A549 (cell line): ENCODE measurements at regions not wholly inside any gene's neighbourhood (a gene's known extent, or its start where the extent isn't known, plus 50 kb on each side); places are given as distances from the start of the nearest gene placed in this dataset.
A peak's percentile ranks its signal among the peaks of the same experiment; 100 is the strongest.

Source experiments
- ATAC-seq, 2 experiments: fragments of 200-7000 bp in 1 of 2; fragments of >200 bp in 1 of 2; cut with Nextera tagmentation in 1 of 2; cut with Tn5 transposase in 1 of 2; 3 replicates each; pipeline versions ENCODE4 v1.8.0 to v1.9.1; 2018 to 2020; ENCODE audit warnings: mild to moderate bottlenecking in 1 of 2, moderate library complexity in 1 of 2
- CTCF ChIA-PET: fragments of 300-600 bp; sonication (Branson Sonifier 250); formaldehyde crosslinking; extraction: SDS; loops from one replicate; lab custom pipeline; 2021; ENCODE audit warnings: antibody characterized with exemption, inconsistent platforms; lab: Yijun Ruan, JAX
- POLR2A ChIA-PET: fragments of 350-600 bp; formaldehyde crosslinking; extraction: SDS; loops from one replicate; lab custom pipeline; 2021; ENCODE audit warnings: antibody characterized with exemption, inconsistent platforms; lab: Yijun Ruan, JAX
- DNase-seq, 2 experiments: peaks; one replicate each; pipeline versions ENCODE4 v3.0.0 to v3.0.0-alpha.2; 2011 to 2016; ENCODE audit warnings: low read depth in 1 of 2, low spot score in 1 of 2
- FAIRE-seq: peaks from 2 replicates; lab custom pipeline; 2011; peaks lifted over from hg19 to GRCh38; lab: Jason Lieb, UNC
- H3K27ac ChIP-seq, 2 experiments: fragments of >200 bp; sonication (Bioruptor Twin); formaldehyde crosslinking; 3 replicates each; pipeline ENCODE4 v1.5.1; 2016 to 2017
- H3K4me1 ChIP-seq: fragments of >200 bp; sonication (Bioruptor Twin); formaldehyde crosslinking; 3 replicates; pipeline ENCODE4 v1.6.1; 2016
- H3K4me2 ChIP-seq: fragments of >200 bp; sonication (Bioruptor Twin); formaldehyde crosslinking; 3 replicates; pipeline ENCODE4 v1.6.1; 2016
- H3K4me3 ChIP-seq: fragments of >200 bp; sonication (Bioruptor Twin); formaldehyde crosslinking; 3 replicates; pipeline ENCODE4 v1.5.1; 2016
- H3K9me3 ChIP-seq: fragments of >200 bp; sonication (Bioruptor Twin); formaldehyde crosslinking; 3 replicates; pipeline ENCODE4 v1.6.1; 2016
- CBX8 ChIP-seq: fragments of 200-600 bp; sonication (generic); IDR thresholded peaks from 2 replicates; pipeline ENCODE4 v1.6.1; 2016
- CHD2 ChIP-seq: fragments of 150-350 bp; IDR thresholded peaks from 2 replicates; pipeline ENCODE4 v1.6.1; 2014; ENCODE audit warnings: low read length; ENCODE audit not compliant: partially characterized antibody
- FOXS1 ChIP-seq: fragments of 250-450 bp; sonication (Bioruptor Pico); IDR thresholded peaks from 2 replicates; pipeline ENCODE4 v1.5.0; 2020; ENCODE audit warnings: mild to moderate bottlenecking, moderate library complexity
- HOXB5 ChIP-seq: fragments of 250-450 bp; sonication (Bioruptor Pico); IDR thresholded peaks from 2 replicates; pipeline ENCODE4 v1.5.0; 2020; ENCODE audit warnings: mild to moderate bottlenecking, moderate library complexity
- MAZ ChIP-seq: fragments of 150-350 bp; IDR thresholded peaks from 2 replicates; pipeline ENCODE4 v1.6.1; 2014; ENCODE audit warnings: antibody characterized with exemption, low read depth, low read length, borderline replicate concordance
- ZC3H11A ChIP-seq: fragments of 450-650 bp; IDR thresholded peaks from 2 replicates; pipeline ENCODE4 v1.6.1; 2014; ENCODE audit warnings: antibody characterized with exemption, mild to moderate bottlenecking
- WGBS: methylation state at CpG from one replicate; pipeline ENCODE4 v1.1.6; 2017; ENCODE audit errors: missing lambda C conversion rate; 5-methylcytosine and 5-hydroxymethylcytosine counted together
- TF ChIP-seq, protein P1 (sequence below): fragments of 250-450 bp; sonication (Bioruptor Pico); IDR thresholded peaks from 2 replicates; pipeline ENCODE4 v1.5.0; 2020; ENCODE audit warnings: low read depth, mild to moderate bottlenecking, moderate library complexity
- TF ChIP-seq, protein P2 (sequence below): fragments of >200 bp; sonication (Bioruptor Twin); formaldehyde crosslinking; IDR thresholded peaks from 3 replicates; pipeline ENCODE4 v1.5.1; 2016
- TF ChIP-seq, protein P3 (sequence below): fragments of >200 bp; sonication (Bioruptor Twin); formaldehyde crosslinking; IDR thresholded peaks from 3 replicates; pipeline ENCODE4 v1.6.1; 2016
- TF ChIP-seq, protein P4 (sequence below): fragments of 450-650 bp; IDR thresholded peaks from 2 replicates; pipeline ENCODE4 v1.6.1; 2014; ENCODE audit warnings: antibody characterized with exemption
- TF ChIP-seq, protein P5 (sequence below): fragments of 150-350 bp; IDR thresholded peaks from 2 replicates; pipeline ENCODE4 v1.6.1; 2014; ENCODE audit warnings: low read depth, mild to moderate bottlenecking, low read length

DNA sequence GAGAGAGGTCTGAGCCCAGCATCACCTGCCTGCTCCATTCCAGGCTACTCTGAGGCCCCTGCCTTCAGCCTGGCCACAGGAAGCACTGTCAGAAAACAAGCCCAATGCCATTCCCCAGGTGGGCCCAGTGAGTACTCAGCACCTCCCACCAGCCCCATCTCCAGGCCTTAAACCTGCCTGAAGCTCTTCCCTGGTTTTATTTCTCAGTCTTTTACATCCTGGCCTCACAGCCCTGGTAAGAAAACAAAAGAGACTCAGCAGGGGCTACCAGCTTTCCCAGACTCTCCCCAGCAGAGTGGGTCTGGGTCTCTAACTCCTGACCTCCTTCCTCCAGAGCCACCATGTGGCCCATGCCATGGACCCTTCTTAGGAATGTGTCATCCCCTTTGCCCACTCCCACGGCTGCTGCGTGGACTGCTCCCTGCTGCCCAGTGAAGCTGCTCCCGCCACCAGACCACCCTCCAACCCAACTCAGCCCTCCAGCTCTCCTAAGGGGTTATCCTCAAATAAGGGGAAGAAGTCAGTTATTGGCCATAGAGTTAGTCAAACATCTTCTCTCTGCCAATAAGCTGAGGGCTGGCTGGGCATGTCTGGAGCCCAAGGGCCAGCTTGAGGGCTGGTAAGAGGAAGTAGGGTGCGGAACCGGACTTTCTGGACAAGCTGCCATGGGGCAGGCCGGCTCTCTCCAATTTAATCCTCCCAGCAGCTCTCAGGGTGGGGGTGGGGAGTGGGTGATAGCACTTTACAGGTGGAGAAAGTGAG, 116.7 kb upstream of the LINGO1 start:
- FAIRE-seq (no peak), DNase-seq (no peak), ATAC-seq (no peak)
- Histone ChIP-seq H3K4me3 (no peak overlapping the region), H3K9me3 (no peaks in the 10 kb centered on the region), H3K27ac (no peak overlapping the region), H3K4me1 (no peaks in the 10 kb centered on the region), H3K4me2 (no peak overlapping the region)
- WGBS: 80% methylated on average over 6 of the region's 6 CpGs
- ChIA-PET CTCF (interaction anchor here (1.2 to 1.6 kb wide), 4 partner anchors 10 to 116 kb away, joined by 3 to 5 read pairs (median 4); no protein-coding TSS in a partner anchor), POLR2A (no interaction called here)
- TF ChIP-seq, protein P1, sequence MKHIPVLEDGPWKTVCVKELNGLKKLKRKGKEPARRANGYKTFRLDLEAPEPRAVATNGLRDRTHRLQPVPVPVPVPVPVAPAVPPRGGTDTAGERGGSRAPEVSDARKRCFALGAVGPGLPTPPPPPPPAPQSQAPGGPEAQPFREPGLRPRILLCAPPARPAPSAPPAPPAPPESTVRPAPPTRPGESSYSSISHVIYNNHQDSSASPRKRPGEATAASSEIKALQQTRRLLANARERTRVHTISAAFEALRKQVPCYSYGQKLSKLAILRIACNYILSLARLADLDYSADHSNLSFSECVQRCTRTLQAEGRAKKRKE (CRISPR knock-in tag): no peak
- TF ChIP-seq HOXB5 (CRISPR knock-in tag) (no peak), FOXS1 (no peak)
- TF ChIP-seq, protein P2, sequence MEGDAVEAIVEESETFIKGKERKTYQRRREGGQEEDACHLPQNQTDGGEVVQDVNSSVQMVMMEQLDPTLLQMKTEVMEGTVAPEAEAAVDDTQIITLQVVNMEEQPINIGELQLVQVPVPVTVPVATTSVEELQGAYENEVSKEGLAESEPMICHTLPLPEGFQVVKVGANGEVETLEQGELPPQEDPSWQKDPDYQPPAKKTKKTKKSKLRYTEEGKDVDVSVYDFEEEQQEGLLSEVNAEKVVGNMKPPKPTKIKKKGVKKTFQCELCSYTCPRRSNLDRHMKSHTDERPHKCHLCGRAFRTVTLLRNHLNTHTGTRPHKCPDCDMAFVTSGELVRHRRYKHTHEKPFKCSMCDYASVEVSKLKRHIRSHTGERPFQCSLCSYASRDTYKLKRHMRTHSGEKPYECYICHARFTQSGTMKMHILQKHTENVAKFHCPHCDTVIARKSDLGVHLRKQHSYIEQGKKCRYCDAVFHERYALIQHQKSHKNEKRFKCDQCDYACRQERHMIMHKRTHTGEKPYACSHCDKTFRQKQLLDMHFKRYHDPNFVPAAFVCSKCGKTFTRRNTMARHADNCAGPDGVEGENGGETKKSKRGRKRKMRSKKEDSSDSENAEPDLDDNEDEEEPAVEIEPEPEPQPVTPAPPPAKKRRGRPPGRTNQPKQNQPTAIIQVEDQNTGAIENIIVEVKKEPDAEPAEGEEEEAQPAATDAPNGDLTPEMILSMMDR: no peak
- TF ChIP-seq, protein P3, sequence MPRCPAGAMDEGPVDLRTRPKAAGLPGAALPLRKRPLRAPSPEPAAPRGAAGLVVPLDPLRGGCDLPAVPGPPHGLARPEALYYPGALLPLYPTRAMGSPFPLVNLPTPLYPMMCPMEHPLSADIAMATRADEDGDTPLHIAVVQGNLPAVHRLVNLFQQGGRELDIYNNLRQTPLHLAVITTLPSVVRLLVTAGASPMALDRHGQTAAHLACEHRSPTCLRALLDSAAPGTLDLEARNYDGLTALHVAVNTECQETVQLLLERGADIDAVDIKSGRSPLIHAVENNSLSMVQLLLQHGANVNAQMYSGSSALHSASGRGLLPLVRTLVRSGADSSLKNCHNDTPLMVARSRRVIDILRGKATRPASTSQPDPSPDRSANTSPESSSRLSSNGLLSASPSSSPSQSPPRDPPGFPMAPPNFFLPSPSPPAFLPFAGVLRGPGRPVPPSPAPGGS: no peak

DNA sequence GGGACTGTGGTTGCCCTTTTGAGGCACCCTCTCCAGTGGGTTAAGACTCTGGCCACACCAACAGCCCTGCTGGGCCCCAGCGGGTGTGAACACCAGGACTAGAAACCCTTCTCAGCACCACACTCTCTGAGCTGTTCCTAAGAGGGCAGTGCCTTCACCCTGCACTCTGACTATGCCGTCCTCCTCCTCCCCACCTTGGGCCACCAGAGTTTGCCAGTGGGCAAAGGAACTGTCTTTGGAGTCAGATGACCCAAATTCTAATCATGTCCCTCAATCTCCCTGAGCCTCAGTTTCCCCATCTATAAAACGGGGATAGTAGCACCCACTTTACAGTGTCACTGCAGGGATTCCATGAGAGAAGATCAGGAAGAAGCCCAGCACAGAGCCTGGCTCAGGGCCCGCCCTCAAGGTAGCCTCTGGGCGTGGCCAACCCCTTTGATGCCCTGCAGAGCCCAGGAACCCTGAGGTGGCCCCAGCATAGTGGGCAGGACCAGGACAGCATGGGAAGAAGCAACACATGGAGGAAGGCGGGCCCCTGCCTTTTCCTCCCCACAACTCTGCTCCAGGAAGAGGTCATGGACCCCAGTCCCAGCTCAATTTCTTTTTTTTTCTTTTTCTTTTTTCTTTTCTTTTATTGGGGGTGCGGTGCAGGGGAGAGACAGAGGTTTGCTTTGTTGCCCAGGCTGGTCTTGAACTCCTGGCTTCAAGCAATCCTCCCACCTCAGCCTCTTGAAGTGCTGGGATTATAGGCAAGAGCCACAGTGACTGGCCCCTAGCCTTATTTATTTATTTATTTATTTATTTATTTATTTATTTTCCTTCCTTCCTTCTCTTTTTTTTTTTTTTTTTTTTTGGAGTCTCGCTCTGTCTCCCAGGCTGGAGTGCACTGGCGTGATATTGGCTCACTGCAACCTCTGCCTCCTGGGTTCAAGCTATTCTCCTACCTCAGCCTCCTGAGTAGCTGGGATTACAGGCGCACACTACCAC, 115.7 kb upstream of the LINGO1 start:
- no peaks in the 10 kb centered on the region for H3K4me1 ChIP-seq
- 0 out of 3 replicates have a peak overlapping the region, but pooled peaks have one; percentile 25 for H3K4me2 ChIP-seq
- 47% methylated on average over 8 of the region's 10 CpGs for WGBS
- CTCF ChIA-PET: interaction anchor here (1.6 to 3.1 kb wide), 2 partner anchors 11 to 73 kb away, joined by 5 to 9 read pairs; no protein-coding TSS in a partner anchor
- no peak overlapping the region for H3K4me3 ChIP-seq
- DNase-seq: peak; percentile 14 to 33
- no peak for TF ChIP-seq CBX8
- peak; percentile 77 for TF ChIP-seq ZC3H11A
- TF ChIP-seq, all 56 proteins: peak for 1
- H3K9me3 ChIP-seq: no peaks in the 10 kb centered on the region
- FAIRE-seq (no peak), ATAC-seq (peak in 1 of 2 experiments; percentile 73; a peak in 3 of 6 replicates)
- no peak overlapping the region for H3K27ac ChIP-seq
- POLR2A ChIA-PET: no interaction called here

DNA sequence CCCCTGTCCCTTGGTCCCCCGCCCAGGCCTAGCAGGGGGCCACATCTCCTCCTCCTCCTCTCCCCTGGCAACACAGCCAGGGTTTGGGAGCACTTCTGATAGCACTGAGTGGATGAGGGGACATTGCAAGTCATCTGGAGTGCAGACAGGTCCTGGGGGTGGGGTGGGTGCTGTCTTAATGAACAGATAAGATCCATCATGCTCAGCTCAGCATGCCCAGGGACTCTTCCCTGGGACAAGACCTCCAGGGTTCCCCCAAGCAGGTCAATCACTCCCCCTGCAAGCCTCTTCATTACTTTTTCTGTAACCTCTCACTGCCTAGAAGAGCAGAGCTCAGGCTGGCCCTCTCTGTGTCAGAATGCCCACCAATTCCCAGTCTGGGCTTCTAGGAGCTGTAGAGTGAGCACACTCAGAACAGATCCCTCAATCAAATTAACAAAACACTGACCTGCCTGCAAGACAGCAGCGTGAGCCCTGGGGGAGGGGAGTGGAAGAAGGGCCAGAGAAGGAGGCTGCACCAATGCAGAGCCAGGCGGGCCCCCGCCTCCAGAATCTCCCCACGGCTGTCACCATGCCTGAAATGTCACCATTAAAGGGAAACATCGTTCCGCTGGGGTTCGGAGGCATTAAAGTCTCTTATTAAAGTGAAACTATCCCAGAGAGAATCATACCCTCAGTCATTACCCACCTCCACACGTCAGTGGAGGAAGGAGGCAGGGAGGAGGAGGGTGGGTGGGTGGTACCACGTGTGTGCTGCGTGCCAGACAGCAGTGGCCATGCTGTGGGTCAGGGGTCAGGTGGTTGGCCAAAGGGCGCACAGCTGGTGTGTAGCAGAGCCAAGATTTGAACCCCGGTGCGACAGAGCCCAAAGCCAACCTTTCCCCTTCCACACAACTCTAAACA, 114.7 kb upstream of the LINGO1 start:
- ChIA-PET CTCF (interaction anchor here (3.1 kb wide), 1 partner anchor 74 kb away, joined by 9 read pairs; no protein-coding TSS in a partner anchor), POLR2A (no interaction called here)
- FAIRE-seq (no peak), DNase-seq (no peak), ATAC-seq (peak; percentile 18 to 25; a peak in 3 of 6 replicates)
- peak overlapping the region; percentile 25; the same call in 1 of the 3 replicates for H3K4me2 ChIP-seq
- no peak for TF ChIP-seq CHD2
- TF ChIP-seq MAZ: no peak
- TF ChIP-seq, protein P4, sequence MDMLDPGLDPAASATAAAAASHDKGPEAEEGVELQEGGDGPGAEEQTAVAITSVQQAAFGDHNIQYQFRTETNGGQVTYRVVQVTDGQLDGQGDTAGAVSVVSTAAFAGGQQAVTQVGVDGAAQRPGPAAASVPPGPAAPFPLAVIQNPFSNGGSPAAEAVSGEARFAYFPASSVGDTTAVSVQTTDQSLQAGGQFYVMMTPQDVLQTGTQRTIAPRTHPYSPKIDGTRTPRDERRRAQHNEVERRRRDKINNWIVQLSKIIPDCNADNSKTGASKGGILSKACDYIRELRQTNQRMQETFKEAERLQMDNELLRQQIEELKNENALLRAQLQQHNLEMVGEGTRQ: no peak
- TF ChIP-seq, protein P5, sequence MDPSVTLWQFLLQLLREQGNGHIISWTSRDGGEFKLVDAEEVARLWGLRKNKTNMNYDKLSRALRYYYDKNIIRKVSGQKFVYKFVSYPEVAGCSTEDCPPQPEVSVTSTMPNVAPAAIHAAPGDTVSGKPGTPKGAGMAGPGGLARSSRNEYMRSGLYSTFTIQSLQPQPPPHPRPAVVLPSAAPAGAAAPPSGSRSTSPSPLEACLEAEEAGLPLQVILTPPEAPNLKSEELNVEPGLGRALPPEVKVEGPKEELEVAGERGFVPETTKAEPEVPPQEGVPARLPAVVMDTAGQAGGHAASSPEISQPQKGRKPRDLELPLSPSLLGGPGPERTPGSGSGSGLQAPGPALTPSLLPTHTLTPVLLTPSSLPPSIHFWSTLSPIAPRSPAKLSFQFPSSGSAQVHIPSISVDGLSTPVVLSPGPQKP: no peak
- H3K4me1 ChIP-seq: no peaks in the 10 kb centered on the region
- no peaks in the 10 kb centered on the region for H3K9me3 ChIP-seq
- 39% methylated on average over 14 of the region's 14 CpGs for WGBS
- H3K4me3 ChIP-seq: no peak overlapping the region
- no peak overlapping the region for H3K27ac ChIP-seq
